Inflammatory macrophage treated with lipopolysaccharide for 4 hours (primary cell): ENCODE measurements at regions not wholly inside any gene's neighbourhood (a gene's known extent, or its start where the extent isn't known, plus 50 kb on each side); places are given as distances from the start of the nearest gene placed in this dataset.

Experiments
- DNase-seq: peaks from one replicate; pipeline ENCODE4 v3.0.0-alpha.2; 2020

DNA sequence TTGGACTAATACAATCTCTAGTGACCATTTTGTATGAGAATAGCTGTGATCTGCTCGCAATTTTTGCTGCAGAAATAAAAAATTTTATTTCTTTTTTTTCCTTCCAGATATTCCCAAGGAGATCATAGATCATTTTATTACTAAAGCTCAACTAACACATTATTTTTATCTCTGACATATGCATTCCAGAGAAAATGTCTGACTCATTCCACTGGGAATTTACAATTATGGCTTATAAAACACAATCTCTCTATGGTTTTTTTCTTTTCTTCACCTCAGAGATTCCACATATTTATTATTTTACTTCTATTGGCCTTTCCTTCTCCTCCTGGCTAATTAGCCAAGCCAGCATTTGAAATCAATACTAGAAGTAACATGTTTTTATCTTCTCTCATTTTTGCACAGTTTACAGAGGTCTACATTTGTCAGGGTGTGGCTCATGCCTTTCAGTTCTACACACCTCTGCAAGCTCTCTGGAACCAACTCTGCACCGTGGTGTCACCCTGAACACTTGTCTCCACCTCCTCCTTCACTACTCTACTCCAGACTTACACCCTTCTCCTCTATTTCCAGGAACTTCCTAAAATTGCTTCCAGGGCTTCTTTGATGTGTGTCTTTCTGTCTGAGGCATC is 59.8 kb upstream of the GPM6A start:
- no peak for DNase-seq

DNA sequence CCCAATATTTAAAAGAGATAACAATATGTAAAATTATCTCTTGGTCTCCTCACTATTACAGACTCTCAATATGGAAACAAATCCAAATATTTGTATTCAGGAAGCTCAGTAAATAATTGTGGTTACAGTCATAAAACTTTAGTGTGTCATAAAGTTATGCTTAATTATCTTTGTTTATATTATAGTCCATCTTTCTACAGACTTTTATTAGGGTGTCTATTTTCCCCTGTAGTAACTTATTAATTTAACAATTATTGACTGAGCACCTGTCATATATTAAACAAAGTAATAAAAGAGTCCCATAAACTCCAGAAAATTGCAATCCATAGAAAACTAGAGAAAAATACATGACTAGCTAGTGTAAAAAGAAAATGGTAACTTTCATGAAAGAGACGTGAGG is 61.6 kb upstream of the GPM6A start:
- DNase-seq = no peak

DNA sequence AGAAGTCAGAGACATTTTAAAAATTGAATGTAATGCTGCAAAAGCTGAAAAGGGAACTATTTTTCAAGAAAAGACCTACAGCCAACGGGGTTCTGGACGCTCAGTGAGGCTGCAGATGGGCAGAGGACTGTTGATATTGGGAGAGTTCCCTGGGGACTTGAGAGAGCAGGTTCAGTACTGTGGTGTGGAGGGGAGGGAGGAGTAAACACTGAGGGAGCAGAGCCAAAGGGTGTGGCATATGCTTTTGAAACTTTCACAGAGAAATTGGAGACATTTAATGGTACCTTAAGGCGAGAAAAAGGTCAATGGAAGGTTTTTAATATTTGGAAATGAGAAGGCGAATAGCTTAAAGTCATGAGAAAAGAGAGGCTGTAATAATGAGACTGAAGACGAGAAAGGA is 62.2 kb upstream of the GPM6A start:
- DNase-seq = no peak

DNA sequence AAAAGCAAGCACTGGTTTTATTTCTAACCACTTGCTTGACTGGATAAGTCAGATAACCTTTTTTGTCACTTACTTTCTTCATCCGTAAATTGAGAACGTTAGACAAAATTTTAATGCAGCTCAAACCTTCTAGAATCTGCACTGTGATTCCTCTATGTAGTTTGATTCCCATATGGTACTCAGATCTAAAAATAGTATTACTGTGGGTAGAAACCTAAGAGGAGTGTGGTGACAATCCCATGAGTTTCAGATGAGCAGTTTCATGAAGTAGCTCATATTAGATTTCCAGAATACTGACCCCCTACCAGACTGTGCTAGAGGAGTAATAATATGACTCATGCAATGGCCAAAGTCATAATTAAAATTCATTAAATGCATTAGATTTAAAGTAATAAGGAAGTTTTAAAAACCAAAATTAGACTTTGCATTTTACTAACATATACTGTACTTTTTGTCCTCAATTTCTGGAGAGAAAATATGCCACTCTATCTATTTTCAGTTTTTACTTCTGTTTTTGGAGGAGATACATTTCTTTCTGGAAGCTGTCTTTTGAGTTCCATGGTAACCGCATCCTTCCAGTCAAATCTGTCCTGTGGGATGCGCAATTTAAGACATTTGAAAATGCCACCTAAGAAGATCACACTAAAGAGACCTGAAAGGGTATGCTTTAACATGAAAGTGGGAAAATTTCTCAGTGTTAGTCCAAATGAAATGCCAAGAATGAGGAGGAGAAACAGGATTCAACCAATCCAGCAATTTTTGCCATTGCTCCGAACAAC is 64.1 kb upstream of the GPM6A start:
- DNase-seq = no peak

DNA sequence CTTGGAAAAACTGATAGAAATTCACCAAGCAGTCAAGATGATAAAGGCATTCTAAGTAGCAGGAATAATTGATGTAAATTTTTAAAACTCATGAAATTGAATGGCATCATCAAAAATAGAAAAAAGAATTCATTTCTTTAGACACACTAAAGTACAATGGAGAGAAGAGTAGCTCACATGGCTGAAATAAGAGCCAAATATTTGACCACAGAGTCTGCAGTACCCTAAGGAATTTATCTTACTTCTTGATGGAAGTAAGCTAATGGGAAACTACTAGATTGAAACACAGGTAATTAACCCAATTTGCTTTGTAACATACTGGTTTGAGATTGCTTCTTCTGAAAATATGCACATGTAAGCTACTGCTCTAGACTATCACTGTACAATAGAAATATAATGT is 70.8 kb upstream of the GPM6A start:
- no peak for DNase-seq

DNA sequence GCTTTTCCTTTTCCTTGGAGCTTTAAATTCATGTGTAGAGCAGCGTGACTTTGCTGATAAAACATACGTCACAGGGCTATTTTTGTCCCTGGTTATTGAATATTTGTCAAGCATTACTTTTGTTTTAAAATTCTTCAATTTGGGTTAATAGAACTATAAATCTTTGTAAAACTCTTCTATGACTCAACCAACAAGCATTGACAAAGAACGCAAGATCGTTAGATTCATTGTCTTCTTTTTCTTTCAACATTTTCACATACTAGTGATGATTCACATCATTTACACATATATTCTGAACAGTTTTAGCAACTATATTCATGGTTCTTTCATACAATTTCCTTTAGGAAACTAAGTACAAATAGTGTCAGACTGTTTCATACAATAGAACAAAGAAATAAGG is 72.0 kb upstream of the GPM6A start:
- DNase-seq = no peak

DNA sequence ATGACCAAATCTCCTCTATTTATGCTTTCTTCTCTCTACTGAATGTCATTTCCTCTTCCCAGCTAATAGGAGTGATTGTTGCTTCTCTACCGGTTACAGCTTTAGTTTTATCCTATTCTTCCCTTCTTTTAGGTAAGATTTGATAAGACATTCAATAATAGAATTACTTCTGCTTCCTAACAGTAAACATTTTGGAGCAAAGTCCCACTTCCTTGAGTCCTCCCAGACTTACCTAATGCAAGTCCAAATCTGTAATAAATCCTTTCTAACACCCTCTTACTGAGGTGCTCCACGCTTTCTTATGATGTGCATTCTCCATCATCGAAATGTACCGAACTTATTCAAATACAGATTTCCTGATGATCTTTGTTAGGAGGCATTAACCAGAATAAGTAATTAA is 79.2 kb upstream of the GPM6A start:
- no peak for DNase-seq

DNA sequence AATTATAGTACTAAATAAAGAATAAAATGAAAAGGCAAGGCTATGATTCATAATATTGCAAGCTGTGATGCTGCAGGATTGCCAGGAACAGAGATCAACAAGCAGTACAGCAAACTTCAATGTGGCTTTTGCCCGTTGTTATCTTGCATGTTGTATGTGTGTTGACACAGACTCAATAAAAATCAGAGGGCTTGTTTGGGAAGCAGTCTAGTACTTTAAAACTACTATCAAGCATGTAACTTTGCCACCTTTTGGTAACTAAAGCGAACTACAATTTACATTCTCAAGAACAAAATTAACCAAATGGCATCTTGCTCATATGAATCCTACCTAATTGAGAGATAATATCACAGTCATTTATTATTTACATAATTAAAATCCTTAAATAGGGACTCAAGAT is 79.8 kb upstream of the GPM6A start:
- no peak for DNase-seq

DNA sequence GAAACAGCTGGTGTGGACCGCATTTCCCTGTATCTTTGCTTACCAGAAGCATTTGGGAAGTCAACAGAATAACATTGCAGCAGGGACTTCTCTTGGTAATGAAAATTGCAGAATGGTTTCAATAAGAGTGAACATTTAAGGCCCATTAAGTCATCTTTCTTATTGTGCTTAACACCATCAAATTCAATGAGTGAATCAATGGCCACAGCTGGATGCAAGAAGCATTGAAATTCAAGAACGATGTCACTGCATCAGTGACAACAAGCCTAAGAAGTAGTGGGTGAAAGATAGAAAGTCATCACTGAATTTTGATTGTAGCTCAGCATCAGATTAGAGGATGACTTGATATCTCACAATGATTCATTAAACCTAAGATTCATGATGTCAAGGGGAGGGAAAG is 93.9 kb upstream of the GPM6A start:
- no peak for DNase-seq

DNA sequence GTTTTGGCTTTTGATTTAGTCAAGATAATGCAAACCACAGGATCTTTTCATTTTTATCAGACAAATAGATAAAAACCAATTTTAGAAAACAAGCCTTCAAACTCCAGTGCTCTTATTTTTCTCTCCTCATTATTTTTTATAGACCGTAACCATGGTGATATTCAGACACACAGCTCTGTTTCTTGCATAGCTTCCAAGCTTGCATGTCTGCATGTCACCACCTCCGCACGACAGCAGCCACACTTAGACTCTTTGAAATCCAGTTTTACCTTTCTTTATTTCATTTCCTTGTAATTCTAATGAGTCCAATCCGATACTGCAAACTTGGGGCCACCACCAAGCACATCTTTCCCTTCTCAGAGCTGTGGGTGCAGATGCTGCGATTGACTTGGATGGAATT is 94.3 kb upstream of the GPM6A start:
- DNase-seq = no peak

DNA sequence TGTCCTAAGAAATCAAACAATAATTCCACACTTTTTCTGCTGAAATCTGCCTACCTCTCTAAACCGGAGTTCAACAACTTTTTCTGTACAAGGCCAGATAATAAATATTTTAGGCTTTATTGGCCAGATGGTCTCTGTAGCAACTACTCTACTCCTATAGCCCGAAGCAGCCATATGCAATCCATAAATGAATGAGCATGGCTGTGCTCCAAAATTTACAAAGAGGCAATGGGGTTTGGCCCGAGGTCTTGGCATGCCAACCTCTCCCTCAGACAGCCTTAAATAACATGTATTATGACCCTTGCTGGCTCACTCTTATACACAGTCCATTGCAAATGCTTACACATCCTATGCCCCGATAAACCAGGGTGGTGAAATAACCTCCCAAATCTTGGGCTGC is 98.6 kb upstream of the GPM6A start:
- DNase-seq = no peak

DNA sequence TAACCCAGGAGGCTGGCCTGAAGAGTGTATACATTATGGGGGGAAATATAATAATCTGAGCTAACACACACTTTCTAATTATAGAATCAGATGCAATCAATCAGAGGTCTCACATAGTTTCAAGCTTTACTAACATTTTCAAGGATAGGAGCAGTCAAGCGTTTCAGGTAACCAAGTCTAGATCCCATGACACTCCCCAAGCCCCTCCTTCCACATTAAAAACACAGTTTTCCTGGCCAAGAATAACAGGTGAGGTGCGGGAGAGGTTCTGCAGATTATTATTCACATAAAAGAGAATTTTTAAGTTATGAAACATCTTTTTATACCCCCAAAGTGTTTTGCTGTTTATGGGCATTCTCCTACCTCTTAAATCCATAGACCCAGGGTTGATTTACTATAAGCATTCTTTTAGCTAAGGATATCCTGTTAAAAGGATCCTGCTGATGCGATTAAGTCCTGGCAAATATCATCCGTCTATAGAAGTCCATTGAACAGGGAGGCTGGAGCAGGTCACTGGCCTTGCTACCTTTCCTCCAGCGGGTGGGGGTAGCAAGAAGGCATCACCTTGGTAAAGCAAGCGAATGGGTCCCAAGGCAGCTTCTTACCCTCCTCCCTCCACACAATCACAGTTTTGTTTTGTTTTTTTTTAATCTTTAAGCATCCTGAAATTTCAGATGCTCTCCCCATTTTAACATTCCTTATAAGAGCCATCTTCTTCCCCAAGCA is 104.7 kb upstream of the GPM6A start:
- no peak for DNase-seq

DNA sequence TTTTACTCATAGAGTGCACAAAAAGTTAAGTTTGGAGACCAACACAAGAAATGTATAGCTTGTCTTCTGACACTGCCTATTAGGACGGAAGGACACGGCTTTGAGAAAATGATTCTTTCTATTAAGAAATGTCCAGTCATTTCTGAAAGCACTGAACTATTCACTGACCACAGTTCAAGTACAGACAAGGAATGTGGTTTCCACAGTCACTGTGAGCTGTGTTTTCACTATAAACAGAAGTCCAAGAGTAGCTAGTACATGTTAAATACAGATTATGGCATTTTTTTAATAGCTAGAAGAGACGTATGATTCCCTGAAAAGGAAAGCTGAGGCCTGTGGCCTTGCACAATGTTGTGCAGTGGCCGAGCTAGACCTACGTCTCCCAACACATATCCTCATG is 115.1 kb upstream of the GPM6A start:
- no peak for DNase-seq

DNA sequence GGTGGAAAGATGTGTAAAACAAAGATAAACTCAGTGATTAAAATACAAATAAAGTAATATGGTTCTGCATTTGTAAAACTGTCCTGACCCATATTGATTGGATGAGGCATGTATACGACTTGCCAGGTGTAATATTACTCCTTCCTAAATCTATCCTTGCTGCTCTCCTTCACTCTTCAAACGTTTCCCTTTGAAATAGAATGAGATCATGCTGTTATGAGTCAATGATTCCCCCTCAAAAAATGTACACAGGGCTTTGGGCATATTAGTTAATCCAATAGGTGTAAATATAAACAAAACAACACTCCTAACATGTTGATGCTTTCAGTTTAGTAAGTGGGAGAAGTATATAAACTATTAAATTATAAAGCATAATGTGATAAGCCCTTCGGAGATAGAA is 117.4 kb upstream of the GPM6A start:
- DNase-seq = no peak

DNA sequence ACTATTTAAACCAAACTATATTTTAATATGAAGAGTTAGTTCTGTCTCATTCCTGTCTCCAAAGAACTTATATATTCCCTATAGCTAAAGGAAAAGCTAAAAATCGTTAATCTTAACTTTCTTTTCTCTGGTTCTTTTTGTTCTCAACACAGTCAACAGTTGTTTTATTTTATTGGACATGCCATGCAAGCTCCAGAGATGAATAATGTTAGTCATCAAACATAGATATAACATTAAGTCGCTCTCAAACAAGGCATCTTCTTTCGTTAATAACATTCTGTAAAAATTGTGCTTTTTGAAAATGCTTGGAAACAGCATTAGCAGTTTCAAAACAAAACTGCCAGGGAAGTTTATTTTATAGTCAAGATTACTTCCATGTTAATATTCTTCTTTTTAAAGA is 117.9 kb upstream of the GPM6A start:
- DNase-seq = no peak

DNA sequence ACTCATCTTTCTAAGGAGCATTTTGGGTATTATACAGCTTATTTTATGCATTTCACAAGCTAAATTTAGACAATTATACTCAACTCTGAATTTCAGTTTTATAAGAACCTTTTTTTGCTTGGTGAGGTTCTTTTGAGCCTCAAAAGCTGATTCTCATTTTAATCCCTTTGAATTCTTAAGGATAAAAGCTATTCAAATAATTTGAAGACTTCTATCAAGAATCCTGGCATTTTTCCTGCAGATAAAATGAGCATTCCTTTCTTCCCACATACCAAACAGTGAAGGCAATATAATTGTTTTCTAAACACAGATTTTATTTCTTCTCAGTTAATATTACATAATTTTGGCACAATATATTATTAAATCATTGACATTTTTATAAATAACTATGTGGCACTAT is 118.4 kb upstream of the GPM6A start:
- no peak for DNase-seq

DNA sequence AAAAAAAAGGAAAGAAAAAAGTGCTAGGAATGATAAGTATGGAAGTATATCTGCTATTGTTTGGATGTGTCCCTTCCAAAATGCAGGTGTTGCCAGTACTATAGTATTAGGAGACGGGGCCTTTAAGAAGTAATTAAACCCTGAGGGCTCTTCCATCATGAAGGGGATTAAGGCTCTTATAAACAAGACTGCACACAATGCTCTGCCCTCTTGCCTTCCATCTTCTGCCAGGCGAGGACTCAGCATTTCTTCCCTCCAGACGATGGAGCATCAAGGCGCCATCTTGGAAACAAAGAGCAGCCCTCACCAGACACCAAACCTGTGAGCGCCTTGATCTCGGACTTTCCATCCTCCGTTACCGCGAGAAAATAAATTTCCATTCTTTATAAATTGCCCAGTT is 120.1 kb upstream of the GPM6A start:
- DNase-seq = no peak

DNA sequence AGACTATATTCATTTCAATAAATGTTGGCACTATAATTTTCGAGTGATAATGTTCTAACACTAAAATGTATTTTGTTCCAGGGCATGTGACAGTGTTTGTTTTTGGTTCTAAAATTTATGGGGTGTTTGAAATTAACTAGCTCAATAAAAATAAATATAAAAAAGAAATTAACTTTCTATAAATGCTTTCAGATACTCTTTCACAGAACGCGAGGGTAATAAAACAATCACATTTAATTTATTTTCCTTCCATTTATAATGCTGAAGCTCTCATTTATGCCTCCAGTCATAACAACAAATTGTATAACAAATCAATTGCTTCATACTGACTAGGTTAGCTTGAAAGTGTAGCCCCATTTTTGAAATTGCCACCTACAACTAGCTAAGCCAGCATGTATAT is 122.4 kb upstream of the GPM6A start:
- DNase-seq = no peak

DNA sequence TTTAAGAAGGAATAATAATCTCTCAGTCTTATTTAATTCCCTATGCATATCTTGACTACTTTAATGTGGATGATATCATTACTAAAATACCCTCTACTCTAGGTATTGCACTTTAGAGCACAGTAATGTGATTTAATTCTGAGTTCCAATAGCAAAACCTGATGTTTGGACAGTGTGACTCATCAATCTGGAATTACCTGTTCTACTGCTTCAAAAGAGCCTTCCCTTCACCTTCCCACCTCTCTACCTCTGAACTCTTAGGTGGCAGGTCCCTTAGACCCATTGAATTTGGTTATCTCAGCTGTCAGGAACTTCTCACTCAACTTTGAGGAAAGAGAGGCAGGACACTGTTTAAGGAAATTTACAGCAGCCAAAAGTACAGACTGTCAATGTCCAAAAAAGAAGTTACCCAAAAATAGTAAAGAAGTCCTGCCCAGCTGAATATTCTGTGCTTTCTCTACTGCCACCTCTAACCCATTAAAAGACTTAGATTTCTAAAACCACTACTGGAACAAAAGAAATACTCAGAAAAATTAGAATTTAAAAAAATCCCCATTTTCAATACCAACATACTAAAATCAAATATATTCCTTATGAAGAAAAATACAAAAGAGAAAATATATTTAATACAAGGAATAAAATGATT is 123.1 kb upstream of the GPM6A start:
- no peak for DNase-seq

DNA sequence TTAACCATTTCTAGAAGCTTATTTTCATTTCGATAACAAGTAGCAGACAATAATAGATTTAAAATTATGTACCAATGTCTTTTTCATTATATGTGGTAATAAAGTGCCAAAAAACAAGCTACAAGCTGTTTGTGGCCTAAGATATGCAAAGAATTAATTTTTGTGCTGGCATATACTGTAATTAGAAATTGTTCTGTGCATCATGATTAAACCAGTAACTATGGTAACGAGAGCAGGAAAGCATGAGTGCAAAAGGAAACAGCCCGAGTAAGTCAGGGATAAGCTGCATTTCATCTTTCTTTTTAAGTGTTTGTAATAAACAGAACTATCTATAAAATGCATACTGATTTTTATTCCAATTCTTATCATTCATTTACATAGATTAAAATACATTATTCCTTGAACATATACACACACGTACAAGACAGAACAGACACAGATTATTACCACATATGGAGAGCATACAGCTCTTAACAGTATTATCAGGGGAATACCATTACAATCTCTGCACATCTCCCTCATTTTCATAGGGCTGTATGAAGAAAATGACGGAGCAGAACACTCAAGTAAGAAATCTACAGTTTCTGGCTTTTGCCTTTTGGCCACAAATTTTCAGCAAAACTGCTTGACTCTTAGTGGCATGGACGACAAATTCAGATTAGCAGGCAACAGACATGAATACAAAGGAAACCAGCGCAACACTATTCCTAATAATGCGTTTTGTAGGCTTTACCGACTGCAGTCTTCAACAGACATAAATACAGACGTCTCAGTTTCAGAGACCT is 121.3 kb upstream of the WDR17 start:
- no peak for DNase-seq

DNA sequence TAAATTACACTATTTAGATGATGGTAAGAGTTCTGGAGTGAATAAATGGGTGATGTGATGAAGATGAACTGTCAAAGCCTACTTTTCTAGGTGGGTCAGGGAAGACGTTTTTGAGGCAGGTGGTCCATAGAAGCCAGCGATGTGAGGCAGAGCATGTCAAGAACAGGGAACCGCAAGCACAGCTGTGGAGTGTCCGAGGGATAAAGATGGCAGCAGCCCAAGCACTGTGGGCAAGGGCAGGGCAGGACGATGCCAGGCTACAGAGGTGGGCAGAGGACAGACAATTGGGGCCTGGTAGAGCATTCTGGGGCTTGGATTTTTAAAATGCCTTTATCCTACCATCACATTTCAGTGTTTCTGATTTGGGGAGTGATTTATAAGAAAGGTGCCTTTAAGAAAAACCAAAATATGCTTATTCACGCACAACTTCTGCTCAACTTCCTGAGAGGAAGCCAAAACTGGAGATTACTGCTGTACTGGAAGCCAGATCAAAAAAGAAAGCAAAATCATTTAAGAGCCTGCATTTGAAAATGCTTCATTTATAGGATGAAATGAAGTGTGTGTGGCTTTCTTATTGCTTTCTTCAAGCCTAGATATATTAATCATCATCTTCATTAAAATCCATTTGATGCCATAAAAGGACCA is 119.0 kb upstream of the WDR17 start:
- DNase-seq = peak; percentile 47

DNA sequence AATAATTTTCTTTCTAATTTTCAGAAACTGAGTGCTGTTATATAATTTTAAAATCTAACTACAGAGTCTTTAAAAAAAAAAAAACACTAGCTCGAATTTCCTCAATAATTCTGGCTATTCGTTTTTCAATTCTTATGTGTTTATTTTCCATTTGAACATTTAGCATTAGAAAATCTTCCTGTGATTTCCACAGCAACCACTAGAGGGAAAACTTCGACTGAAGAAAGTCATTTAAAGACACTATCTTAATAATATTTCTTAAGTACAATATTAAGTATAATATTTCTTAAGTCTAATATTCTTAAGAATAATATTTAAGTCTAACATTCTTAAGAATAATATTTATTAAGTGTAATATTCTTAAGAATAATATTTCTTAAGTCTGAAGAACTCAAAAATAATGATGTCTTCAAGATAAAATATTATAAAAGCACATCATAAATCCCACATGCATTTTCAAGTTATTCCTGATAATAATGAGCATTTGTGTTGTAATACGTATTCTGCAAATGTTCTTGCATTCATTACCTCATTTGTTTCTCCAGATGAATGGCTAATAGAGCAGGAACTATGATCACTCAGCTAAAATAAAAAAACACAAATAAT is 118.4 kb upstream of the WDR17 start:
- DNase-seq = peak; percentile 37
